ENCODE measurements at regions not wholly inside any gene's neighbourhood (a gene's known extent, or its start where the extent isn't known, plus 50 kb on each side); places are given as distances from the start of the nearest gene placed in this dataset.

- no peaks in the 10 kb centered on the region for H3K36me3 ChIP-seq (ENCODE audit: insufficient read depth, low read length)
- no peaks in the 10 kb centered on the region for H3K9me3 ChIP-seq (ENCODE audit: control insufficient read depth in 1 of 2, low read length in 2 of 2)
- peaks cover 0 to 4% of the 10 kb centered on the region in 2 donors for H3K27me3 Mint-ChIP-seq
- no peaks in the 10 kb centered on the region for H3K36me3 Mint-ChIP-seq
- peaks cover 0 to 8% (median 2%) of the 10 kb centered on the region in 8 donors for H3K9me3 Mint-ChIP-seq
- no peaks in the 10 kb centered on the region for H3K27me3 ChIP-seq (ENCODE audit: insufficient read depth, low read length)
- ChIA-PET CTCF (ENCODE audit: partially characterized antibody) (no interaction called here), POLR2A (ENCODE audit: partially characterized antibody) (no interaction called here)
- no peak overlapping the region for H3K27ac Mint-ChIP-seq
- H3K27ac ChIP-seq (ENCODE audit: low read depth, low read length), result no peak overlapping the region
- intact Hi-C loops (cut with micrococcal nuclease), result no loop called here
- no peak for DNase-seq
- no peak overlapping the region for H3K4me3 ChIP-seq (ENCODE audit: low read length in 2 of 2)
- H3K4me3 Mint-ChIP-seq, result no peak overlapping the region
- H3K4me1 ChIP-seq (ENCODE audit: insufficient read depth, low read length), result no peaks in the 10 kb centered on the region
- no peaks in the 10 kb centered on the region for H3K4me1 Mint-ChIP-seq
Measured at GRCh38 chr12:5309654-5310053, 122.3 kb upstream of the NTF3 start.

GRCh38 chr12:5310151-5310550 is 121.8 kb upstream of the NTF3 start:
- Mint-ChIP-seq H3K36me3 (no peaks in the 10 kb centered on the region), H3K4me3 (no peak overlapping the region), H3K27ac (no peak overlapping the region), H3K4me1 (no peaks in the 10 kb centered on the region), H3K27me3 (peaks cover 0 to 4% of the 10 kb centered on the region in 2 donors), H3K9me3 (peaks cover 0 to 8% (median 2%) of the 10 kb centered on the region in 8 donors)
- Histone ChIP-seq H3K9me3 (ENCODE audit: control insufficient read depth in 1 of 2, low read length in 2 of 2) (no peaks in the 10 kb centered on the region), H3K4me1 (ENCODE audit: insufficient read depth, low read length) (no peaks in the 10 kb centered on the region), H3K27me3 (ENCODE audit: insufficient read depth, low read length) (no peaks in the 10 kb centered on the region), H3K27ac (ENCODE audit: low read depth, low read length) (no peak overlapping the region), H3K4me3 (ENCODE audit: low read length in 2 of 2) (no peak overlapping the region), H3K36me3 (ENCODE audit: insufficient read depth, low read length) (no peaks in the 10 kb centered on the region)
- POLR2A ChIA-PET (ENCODE audit: partially characterized antibody), result no interaction called here
- no peak for DNase-seq
- intact Hi-C loops (cut with micrococcal nuclease), result no loop called here
- CTCF ChIA-PET (ENCODE audit: partially characterized antibody), result no interaction called here

DNA sequence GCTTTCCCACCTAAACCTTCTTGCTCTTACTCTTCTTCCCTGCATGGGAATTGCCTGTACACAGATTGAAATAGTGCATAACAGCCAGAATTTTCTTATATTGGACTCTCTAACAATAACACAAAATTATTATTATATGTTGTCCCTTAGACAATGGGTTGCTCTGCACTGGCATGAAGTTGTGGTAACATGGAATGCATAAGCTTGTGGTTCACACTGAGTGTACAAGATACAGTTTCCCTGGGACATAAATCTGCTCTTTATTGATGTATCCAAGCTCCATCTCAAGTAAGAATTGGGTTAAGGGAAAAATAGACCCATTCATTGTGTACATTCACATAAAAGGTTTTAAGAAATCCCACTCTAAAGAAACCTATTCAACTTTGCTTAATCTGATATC is 114.4 kb upstream of the NTF3 start:
- no peaks in the 10 kb centered on the region for H3K36me3 ChIP-seq (ENCODE audit: insufficient read depth, low read length)
- Mint-ChIP-seq H3K4me1 (no peaks in the 10 kb centered on the region), H3K36me3 (no peaks in the 10 kb centered on the region), H3K9me3 (peaks cover 0 to 15% (median 7%) of the 10 kb centered on the region in 8 donors), H3K4me3 (no peak overlapping the region), H3K27ac (no peak overlapping the region), H3K27me3 (no peaks in the 10 kb centered on the region)
- POLR2A ChIA-PET (ENCODE audit: partially characterized antibody), result no interaction called here
- H3K9me3 ChIP-seq (ENCODE audit: control insufficient read depth in 1 of 2, low read length in 2 of 2), result no peaks in the 10 kb centered on the region
- DNase-seq, result no peak
- H3K27me3 ChIP-seq (ENCODE audit: insufficient read depth, low read length), result no peaks in the 10 kb centered on the region
- intact Hi-C loops (cut with micrococcal nuclease), result no loop called here
- H3K4me3 ChIP-seq (ENCODE audit: low read length in 2 of 2), result no peak overlapping the region
- no peaks in the 10 kb centered on the region for H3K4me1 ChIP-seq (ENCODE audit: insufficient read depth, low read length)
- CTCF ChIA-PET (ENCODE audit: partially characterized antibody), result no interaction called here
- no peak overlapping the region for H3K27ac ChIP-seq (ENCODE audit: low read depth, low read length)

DNA sequence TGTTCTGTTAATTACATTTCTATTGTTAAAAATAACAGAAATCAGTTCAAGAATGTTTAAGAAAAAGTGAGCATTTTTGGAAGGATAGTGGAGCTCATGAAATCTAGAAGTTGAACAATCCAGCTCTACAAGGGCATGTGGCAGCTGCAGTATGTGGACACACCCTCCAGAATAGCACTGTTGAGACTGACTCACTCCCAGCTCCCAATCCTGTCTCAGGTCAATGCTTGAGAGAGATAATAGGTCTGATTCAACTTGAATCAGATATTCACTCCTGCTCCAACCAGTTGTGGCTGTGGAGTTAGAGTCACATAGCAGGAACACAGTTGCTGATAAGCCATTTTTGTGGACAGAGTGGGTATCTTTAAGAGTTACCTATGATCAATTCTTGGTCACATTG is 113.0 kb upstream of the NTF3 start:
- H3K36me3 Mint-ChIP-seq, result no peaks in the 10 kb centered on the region
- Histone ChIP-seq H3K9me3 (ENCODE audit: control insufficient read depth in 1 of 2, low read length in 2 of 2) (no peaks in the 10 kb centered on the region), H3K27ac (ENCODE audit: low read depth, low read length) (no peak overlapping the region), H3K27me3 (ENCODE audit: insufficient read depth, low read length) (no peaks in the 10 kb centered on the region), H3K4me1 (ENCODE audit: insufficient read depth, low read length) (no peaks in the 10 kb centered on the region), H3K36me3 (ENCODE audit: insufficient read depth, low read length) (no peaks in the 10 kb centered on the region), H3K4me3 (ENCODE audit: low read length in 2 of 2) (no peak overlapping the region)
- H3K9me3 Mint-ChIP-seq, result peaks cover 2 to 18% (median 7%) of the 10 kb centered on the region in 8 donors
- H3K27ac Mint-ChIP-seq, result no peak overlapping the region
- no peaks in the 10 kb centered on the region for H3K4me1 Mint-ChIP-seq
- intact Hi-C loops (cut with micrococcal nuclease), result no loop called here
- ChIA-PET POLR2A (ENCODE audit: partially characterized antibody) (no interaction called here), CTCF (ENCODE audit: partially characterized antibody) (no interaction called here)
- H3K4me3 Mint-ChIP-seq, result no peak overlapping the region
- DNase-seq, result no peak
- no peaks in the 10 kb centered on the region for H3K27me3 Mint-ChIP-seq

GRCh38 chr12:5328669-5329517 is 103.0 kb upstream of the NTF3 start:
- POLR2A ChIA-PET (ENCODE audit: partially characterized antibody), result no interaction called here
- CTCF ChIA-PET (ENCODE audit: partially characterized antibody), result no interaction called here
- H3K9me3 Mint-ChIP-seq, result peaks cover 0 to 6% (median 2%) of the 10 kb centered on the region in 8 donors

GRCh38 chr12:5332551-5332950 is 99.4 kb upstream of the NTF3 start:
- Mint-ChIP-seq H3K36me3 (no peaks in the 10 kb centered on the region), H3K27me3 (peaks cover 0 to 2% of the 10 kb centered on the region in 2 donors), H3K9me3 (peaks cover 0 to 1% (median 0%) of the 10 kb centered on the region in 8 donors), H3K4me3 (no peak overlapping the region), H3K27ac (no peak overlapping the region), H3K4me1 (no peaks in the 10 kb centered on the region)
- no peaks in the 10 kb centered on the region for H3K4me1 ChIP-seq (ENCODE audit: insufficient read depth, low read length)
- H3K27ac ChIP-seq (ENCODE audit: low read depth, low read length), result no peak overlapping the region
- ChIA-PET CTCF (ENCODE audit: partially characterized antibody) (no interaction called here), POLR2A (ENCODE audit: partially characterized antibody) (no interaction called here)
- DNase-seq, result no peak
- no peaks in the 10 kb centered on the region for H3K27me3 ChIP-seq (ENCODE audit: insufficient read depth, low read length)
- no peaks in the 10 kb centered on the region for H3K36me3 ChIP-seq (ENCODE audit: insufficient read depth, low read length)
- no peaks in the 10 kb centered on the region for H3K9me3 ChIP-seq (ENCODE audit: control insufficient read depth in 1 of 2, low read length in 2 of 2)
- H3K4me3 ChIP-seq (ENCODE audit: low read length in 2 of 2), result no peak overlapping the region
- intact Hi-C loops (cut with micrococcal nuclease), result no loop called here

More at GRCh38 chr12:5328669-5329517, 103.0 kb upstream of the NTF3 start:
- intact Hi-C loops (cut with micrococcal nuclease), result no loop called here
- H3K4me3 ChIP-seq (ENCODE audit: low read length in 2 of 2), result no peak overlapping the region
- no peaks in the 10 kb centered on the region for H3K36me3 ChIP-seq (ENCODE audit: insufficient read depth, low read length)
- H3K4me1 ChIP-seq (ENCODE audit: insufficient read depth, low read length), result no peaks in the 10 kb centered on the region
- H3K27ac ChIP-seq (ENCODE audit: low read depth, low read length), result no peak overlapping the region
- Mint-ChIP-seq H3K4me3 (no peak overlapping the region), H3K4me1 (no peaks in the 10 kb centered on the region), H3K36me3 (no peaks in the 10 kb centered on the region), H3K27ac (no peak overlapping the region), H3K27me3 (peaks cover 0 to 2% of the 10 kb centered on the region in 2 donors)
- no peaks in the 10 kb centered on the region for H3K27me3 ChIP-seq (ENCODE audit: insufficient read depth, low read length)
- no peak for DNase-seq
- no peaks in the 10 kb centered on the region for H3K9me3 ChIP-seq (ENCODE audit: control insufficient read depth in 1 of 2, low read length in 2 of 2)

GRCh38 chr12:5333096-5333495 is 98.8 kb upstream of the NTF3 start:
- no peaks in the 10 kb centered on the region for H3K4me1 ChIP-seq (ENCODE audit: insufficient read depth, low read length)
- H3K9me3 ChIP-seq (ENCODE audit: control insufficient read depth in 1 of 2, low read length in 2 of 2), result no peaks in the 10 kb centered on the region
- Mint-ChIP-seq H3K4me3 (no peak overlapping the region), H3K9me3 (no peaks in the 10 kb centered on the region), H3K27me3 (peaks cover 0 to 2% of the 10 kb centered on the region in 2 donors), H3K4me1 (no peaks in the 10 kb centered on the region), H3K27ac (no peak overlapping the region), H3K36me3 (no peaks in the 10 kb centered on the region)
- no peak overlapping the region for H3K4me3 ChIP-seq (ENCODE audit: low read length in 2 of 2)
- ChIA-PET POLR2A (ENCODE audit: partially characterized antibody) (no interaction called here), CTCF (ENCODE audit: partially characterized antibody) (no interaction called here)
- H3K36me3 ChIP-seq (ENCODE audit: insufficient read depth, low read length), result no peaks in the 10 kb centered on the region
- no peaks in the 10 kb centered on the region for H3K27me3 ChIP-seq (ENCODE audit: insufficient read depth, low read length)
- intact Hi-C loops (cut with micrococcal nuclease), result no loop called here
- no peak overlapping the region for H3K27ac ChIP-seq (ENCODE audit: low read depth, low read length)
- no peak for DNase-seq

All from CD4-positive, alpha-beta memory T cell (primary cell).